WTC11 (cell line): ENCODE measurements at regions not wholly inside any gene's neighbourhood (a gene's known extent, or its start where the extent isn't known, plus 50 kb on each side); places are given as distances from the start of the nearest gene placed in this dataset.

Experiments
- ATAC-seq: fragments of 200-7000 bp; cut with Tn5 transposase; 2 replicates; pipeline ENCODE4 v1.10.0; 2021; ENCODE audit warnings: mild to moderate bottlenecking, moderate library complexity
- CTCF ChIA-PET: fragments of 300-600 bp; sonication (Branson Sonifier 250); formaldehyde crosslinking; loops from one replicate; lab custom pipeline; 2021; ENCODE audit warnings: antibody characterized with exemption; lab: Charles Lee
- POLR2A ChIA-PET: fragments of 350-600 bp; sonication (Branson Sonifier 250); formaldehyde crosslinking; loops from one replicate; lab custom pipeline; 2021; ENCODE audit warnings: antibody characterized with exemption; lab: Charles Lee
- DNase-seq: peaks from one replicate; pipeline ENCODE4 v3.0.0; 2021; ENCODE audit warnings: low spot score
- H3K27ac Mint-ChIP-seq: 2 replicates; pipeline ENCODE4 v1.8.0; 2021; ENCODE audit warnings: mixed read lengths
- H3K27me3 Mint-ChIP-seq: 2 replicates; pipeline ENCODE4 v1.8.0; 2021; ENCODE audit warnings: low read depth, mild to moderate bottlenecking, moderate library complexity, mixed read lengths
- H3K36me3 Mint-ChIP-seq: 2 replicates; pipeline ENCODE4 v1.8.0; 2021; ENCODE audit warnings: mixed read lengths
- H3K4me1 Mint-ChIP-seq: 2 replicates; pipeline ENCODE4 v1.8.0; 2022; ENCODE audit warnings: mixed read lengths
- H3K4me3 Mint-ChIP-seq: 2 replicates; pipeline ENCODE4 v1.8.0; 2021; ENCODE audit warnings: mild to moderate bottlenecking, moderate library complexity, mixed read lengths
- H3K9me3 Mint-ChIP-seq: 2 replicates; pipeline ENCODE4 v1.8.0; 2021; ENCODE audit warnings: mixed read lengths
- CDX4 ChIP-seq: fragments of 250-450 bp; sonication (Bioruptor Pico); IDR thresholded peaks from 2 replicates; pipeline ENCODE4 v1.9.0; 2021; ENCODE audit warnings: moderate library complexity, mild to moderate bottlenecking, inconsistent platforms, borderline replicate concordance
- CREM ChIP-seq: sonication (generic); formaldehyde crosslinking; IDR thresholded peaks from 2 replicates; pipeline ENCODE4 v1.8.1; 2022; ENCODE audit warnings: mild to moderate bottlenecking, missing genetic modification reagents, moderate library complexity
- EMX1 ChIP-seq: fragments of 250-450 bp; sonication (Bioruptor Pico); IDR thresholded peaks from 2 replicates; pipeline ENCODE4 v1.8.0; 2021; ENCODE audit warnings: mild to moderate bottlenecking
- ERG ChIP-seq: fragments of 250-450 bp; sonication (Bioruptor Pico); IDR thresholded peaks from 2 replicates; pipeline ENCODE4 v1.8.0; 2021; ENCODE audit warnings: mild to moderate bottlenecking
- ESRRA ChIP-seq: sonication (generic); formaldehyde crosslinking; IDR thresholded peaks from 2 replicates; pipeline ENCODE4 v1.8.1; 2022; ENCODE audit warnings: mild to moderate bottlenecking, missing genetic modification reagents, borderline replicate concordance
- FOXJ3 ChIP-seq: sonication (generic); formaldehyde crosslinking; IDR thresholded peaks from 2 replicates; pipeline ENCODE4 v1.9.0; 2021; ENCODE audit warnings: missing genetic modification reagents, mild to moderate bottlenecking, borderline replicate concordance
- FOXP1 ChIP-seq: sonication (generic); formaldehyde crosslinking; IDR thresholded peaks from 2 replicates; pipeline ENCODE4 v1.8.0; 2022; ENCODE audit warnings: missing genetic modification reagents, mild to moderate bottlenecking, moderate library complexity, borderline replicate concordance
- JUN ChIP-seq: sonication (generic); formaldehyde crosslinking; IDR thresholded peaks from 2 replicates; pipeline ENCODE4 v1.8.0; 2023; ENCODE audit warnings: mild to moderate bottlenecking, missing genetic modification reagents
- KAT7 ChIP-seq: sonication (generic); formaldehyde crosslinking; IDR thresholded peaks from 2 replicates; pipeline ENCODE4 v1.8.1; 2023; ENCODE audit warnings: missing genetic modification reagents, mild to moderate bottlenecking, borderline replicate concordance
- MLX ChIP-seq: sonication (generic); formaldehyde crosslinking; IDR thresholded peaks from 2 replicates; pipeline ENCODE4 v1.8.1; 2023; ENCODE audit warnings: mild to moderate bottlenecking, missing genetic modification reagents, moderate library complexity
- NFATC4 ChIP-seq: fragments of 250-450 bp; sonication (Bioruptor Pico); IDR thresholded peaks from 2 replicates; pipeline ENCODE4 v1.9.0; 2021; ENCODE audit warnings: mild to moderate bottlenecking
- NFE2L1 ChIP-seq: sonication (generic); formaldehyde crosslinking; IDR thresholded peaks from 2 replicates; pipeline ENCODE4 v1.8.1; 2023; ENCODE audit warnings: missing genetic modification reagents
- NR1H2 ChIP-seq: sonication (generic); formaldehyde crosslinking; IDR thresholded peaks from 2 replicates; pipeline ENCODE4 v1.9.0; 2021; ENCODE audit warnings: mild to moderate bottlenecking, moderate library complexity, missing genetic modification reagents
- NR3C1 ChIP-seq: sonication (generic); formaldehyde crosslinking; conservative IDR thresholded peaks from 2 replicates; pipeline ENCODE4 v1.8.1; 2023; ENCODE audit warnings: low read depth, mild to moderate bottlenecking, missing genetic modification reagents
- OVOL2 ChIP-seq: fragments of 250-450 bp; sonication (Bioruptor Pico); IDR thresholded peaks from 2 replicates; pipeline ENCODE4 v1.9.0; 2021; ENCODE audit warnings: mild to moderate bottlenecking, borderline replicate concordance
- SMAD3 ChIP-seq: sonication (generic); formaldehyde crosslinking; IDR thresholded peaks from 2 replicates; pipeline ENCODE4 v1.8.0; 2022; ENCODE audit warnings: missing genetic modification reagents, mild to moderate bottlenecking, borderline replicate concordance
- SMAD4 ChIP-seq: sonication (generic); formaldehyde crosslinking; IDR thresholded peaks from 2 replicates; pipeline ENCODE4 v1.8.0; 2022; ENCODE audit warnings: mild to moderate bottlenecking, missing genetic modification reagents
- STAT6 ChIP-seq: sonication (generic); formaldehyde crosslinking; conservative IDR thresholded peaks from 2 replicates; pipeline ENCODE4 v1.8.1; 2023; ENCODE audit warnings: mild to moderate bottlenecking, low read depth, missing genetic modification reagents, moderate library complexity
- TP53 ChIP-seq: sonication (generic); formaldehyde crosslinking; IDR thresholded peaks from 2 replicates; pipeline ENCODE4 v1.8.1; 2023; ENCODE audit warnings: mild to moderate bottlenecking, missing genetic modification reagents
- USF1 ChIP-seq: sonication (generic); formaldehyde crosslinking; IDR thresholded peaks from 2 replicates; pipeline ENCODE4 v1.8.0; 2022; ENCODE audit warnings: mild to moderate bottlenecking, missing genetic modification reagents
- ZBTB21 ChIP-seq: sonication (generic); formaldehyde crosslinking; IDR thresholded peaks from 2 replicates; pipeline ENCODE4 v1.8.1; 2023; ENCODE audit warnings: mild to moderate bottlenecking, missing genetic modification reagents, borderline replicate concordance
- ZNF121 ChIP-seq: sonication (generic); formaldehyde crosslinking; IDR thresholded peaks from 2 replicates; pipeline ENCODE4 v1.8.0; 2023; ENCODE audit warnings: missing genetic modification reagents
- ZNF423 ChIP-seq: fragments of 250-450 bp; sonication (Bioruptor Pico); IDR thresholded peaks from 2 replicates; pipeline ENCODE4 v2.1.2; 2022; ENCODE audit warnings: mild to moderate bottlenecking, moderate library complexity
- TF ChIP-seq, protein P1 (sequence below): sonication (generic); formaldehyde crosslinking; IDR thresholded peaks from 2 replicates; pipeline ENCODE4 v1.8.1; 2022; ENCODE audit warnings: low read depth, missing genetic modification reagents, borderline replicate concordance

DNA sequence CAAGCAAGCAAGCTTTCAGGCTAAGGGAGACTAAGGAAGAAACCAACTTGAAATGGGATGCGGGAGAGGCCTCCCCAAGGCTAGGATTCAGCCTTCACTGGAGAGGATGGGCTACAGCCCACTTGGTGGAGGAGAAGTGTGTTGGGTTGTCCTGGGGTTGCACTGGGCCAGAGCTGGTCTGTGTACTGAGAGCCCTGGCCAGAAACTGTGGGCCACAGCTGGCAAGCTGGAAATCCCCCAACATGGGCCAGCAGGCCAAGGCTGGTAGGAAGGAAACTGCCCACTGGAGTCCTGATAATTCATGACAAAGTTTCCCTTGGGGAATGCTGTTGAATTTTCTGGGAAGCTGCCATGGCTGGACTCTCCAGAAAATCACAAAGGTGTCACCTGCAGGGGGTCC lies 188.0 kb upstream of the S100G start:
- H3K27ac Mint-ChIP-seq = no peak overlapping the region
- H3K27me3 Mint-ChIP-seq = no peaks in the 10 kb centered on the region
- no peak overlapping the region for H3K4me3 Mint-ChIP-seq
- ChIA-PET CTCF (interaction anchor here (1.0 kb wide), 1 partner anchor 17 kb away, joined by 3 read pairs; no protein-coding TSS in a partner anchor), POLR2A (no interaction called here)
- H3K9me3 Mint-ChIP-seq = peaks cover 3% of the 10 kb centered on the region; the same call in 1 of the 2 replicates
- peaks cover 42% of the 10 kb centered on the region for H3K4me1 Mint-ChIP-seq
- no peak for DNase-seq
- TF ChIP-seq USF1 (CRISPR knock-in tag) = no peak
- TF ChIP-seq SMAD4 (CRISPR knock-in tag) = no peak
- TF ChIP-seq KAT7 (CRISPR knock-in tag) = no peak
- no peak for TF ChIP-seq ERG (CRISPR knock-in tag)
- TF ChIP-seq TP53 (CRISPR knock-in tag) = no peak
- TF ChIP-seq ZNF423 (CRISPR knock-in tag) = no peak
- no peak for TF ChIP-seq FOXJ3 (CRISPR knock-in tag)
- no peak for TF ChIP-seq NFE2L1 (CRISPR knock-in tag)
- no peak for TF ChIP-seq MLX (CRISPR knock-in tag)
- no peak for TF ChIP-seq ZNF121 (CRISPR knock-in tag)
- no peak for TF ChIP-seq ZBTB21 (CRISPR knock-in tag)
- TF ChIP-seq NR1H2 (CRISPR knock-in tag) = no peak
- TF ChIP-seq NFATC4 (CRISPR knock-in tag) = no peak
- TF ChIP-seq SMAD3 (CRISPR knock-in tag) = no peak
- TF ChIP-seq OVOL2 (CRISPR knock-in tag) = no peak
- TF ChIP-seq JUN (CRISPR knock-in tag) = no peak
- ATAC-seq = no peak
- peaks cover 2% of the 10 kb centered on the region for H3K36me3 Mint-ChIP-seq

DNA sequence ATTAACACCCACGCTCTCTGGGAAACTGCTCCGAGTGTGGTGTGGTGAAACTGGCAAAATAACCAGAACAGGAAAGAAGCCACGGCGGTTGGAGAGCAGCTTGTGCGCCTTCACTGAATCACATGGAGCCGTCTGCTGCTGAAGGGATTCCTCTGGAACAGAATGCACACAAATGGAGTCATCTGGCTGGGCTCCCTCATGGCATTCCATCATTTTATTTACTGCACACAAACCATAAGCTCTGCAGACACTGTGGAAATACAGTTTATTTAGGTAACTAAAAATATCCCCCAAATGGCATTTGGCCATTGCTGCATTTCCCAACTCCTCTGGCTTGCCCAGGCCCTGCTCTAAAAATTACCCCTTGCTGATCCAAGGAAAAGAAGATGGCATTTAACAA lies 187.0 kb upstream of the S100G start:
- H3K4me1 Mint-ChIP-seq = peaks cover 51% of the 10 kb centered on the region

More for the DNA sequence above, 187.0 kb upstream of the S100G start:
- DNase-seq (no peak), ATAC-seq (no peak)
- POLR2A ChIA-PET = no interaction called here
- peak overlapping the region; percentile 53; the same call in 1 of the 2 replicates for H3K27ac Mint-ChIP-seq
- H3K9me3 Mint-ChIP-seq = peaks cover 3% of the 10 kb centered on the region; the same call in 1 of the 2 replicates
- CTCF ChIA-PET = interaction anchor here (1.0 kb wide), 1 partner anchor 18 kb away, joined by 3 read pairs; no protein-coding TSS in a partner anchor
- H3K4me3 Mint-ChIP-seq = no peak overlapping the region
- H3K27me3 Mint-ChIP-seq = no peaks in the 10 kb centered on the region
- TF ChIP-seq CREM (CRISPR knock-in tag) = no peak
- no peak for TF ChIP-seq CDX4 (CRISPR knock-in tag)
- TF ChIP-seq FOXP1 = no peak
- no peak for TF ChIP-seq ZNF121 (CRISPR knock-in tag)
- TF ChIP-seq, protein P1, sequence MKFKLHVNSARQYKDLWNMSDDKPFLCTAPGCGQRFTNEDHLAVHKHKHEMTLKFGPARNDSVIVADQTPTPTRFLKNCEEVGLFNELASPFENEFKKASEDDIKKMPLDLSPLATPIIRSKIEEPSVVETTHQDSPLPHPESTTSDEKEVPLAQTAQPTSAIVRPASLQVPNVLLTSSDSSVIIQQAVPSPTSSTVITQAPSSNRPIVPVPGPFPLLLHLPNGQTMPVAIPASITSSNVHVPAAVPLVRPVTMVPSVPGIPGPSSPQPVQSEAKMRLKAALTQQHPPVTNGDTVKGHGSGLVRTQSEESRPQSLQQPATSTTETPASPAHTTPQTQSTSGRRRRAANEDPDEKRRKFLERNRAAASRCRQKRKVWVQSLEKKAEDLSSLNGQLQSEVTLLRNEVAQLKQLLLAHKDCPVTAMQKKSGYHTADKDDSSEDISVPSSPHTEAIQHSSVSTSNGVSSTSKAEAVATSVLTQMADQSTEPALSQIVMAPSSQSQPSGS (CRISPR knock-in tag) = no peak
- TF ChIP-seq ESRRA (CRISPR knock-in tag) = no peak
- TF ChIP-seq EMX1 (CRISPR knock-in tag) = no peak
- no peak for TF ChIP-seq NR3C1 (CRISPR knock-in tag)
- no peak for TF ChIP-seq STAT6 (CRISPR knock-in tag)
- H3K36me3 Mint-ChIP-seq = peaks cover 2% of the 10 kb centered on the region; the same call in 1 of the 2 replicates
